Smooth muscle cell (in vitro differentiated cells): ENCODE measurements at regions not wholly inside any gene's neighbourhood (a gene's known extent, or its start where the extent isn't known, plus 50 kb on each side); places are given as distances from the start of the nearest gene placed in this dataset.

Source experiments
- DNase-seq: peaks from one replicate; lab custom pipeline; 2025; ENCODE audit not compliant: unreplicated experiment; lab: John Stamatoyannopoulos, UW
- H2AFZ ChIP-seq: fragments of 200-600 bp; sonication (generic); 2 replicates; pipeline ENCODE4 v1.6.0; 2016; ENCODE audit warnings: antibody characterized with exemption, low read depth, mild to moderate bottlenecking
- H3F3A ChIP-seq: fragments of 200-600 bp; sonication (generic); 2 replicates; pipeline ENCODE4 v1.6.0; 2017; ENCODE audit warnings: antibody characterized with exemption, low read depth
- H3K27ac ChIP-seq: fragments of 200-600 bp; sonication (generic); 2 replicates; pipeline ENCODE4 v1.5.1; 2016; ENCODE audit warnings: low read depth, mild to moderate bottlenecking
- H3K27me3 ChIP-seq: fragments of 200-600 bp; sonication (generic); 2 replicates; pipeline ENCODE4 v1.6.1; 2016; ENCODE audit warnings: low read depth, mild to moderate bottlenecking
- H3K36me3 ChIP-seq: fragments of 200-600 bp; sonication (generic); 2 replicates; pipeline ENCODE4 v1.5.1; 2016; ENCODE audit warnings: low read depth
- H3K4me1 ChIP-seq: fragments of 200-600 bp; sonication (generic); 2 replicates; pipeline ENCODE4 v1.5.1; 2016; ENCODE audit warnings: low read depth
- H3K4me2 ChIP-seq: fragments of 200-600 bp; sonication (generic); 2 replicates; pipeline ENCODE4 v1.6.0; 2016; ENCODE audit warnings: mild to moderate bottlenecking
- H3K4me3 ChIP-seq: fragments of 200-600 bp; sonication (generic); 2 replicates; pipeline ENCODE4 v1.5.1; 2016; ENCODE audit warnings: mild to moderate bottlenecking
- H3K79me2 ChIP-seq: fragments of 200-600 bp; sonication (generic); 2 replicates; pipeline ENCODE4 v1.6.0; 2016; ENCODE audit warnings: low read depth, mild to moderate bottlenecking
- H3K9ac ChIP-seq: fragments of 200-600 bp; sonication (generic); 2 replicates; pipeline ENCODE4 v1.6.0; 2016; ENCODE audit warnings: low read depth
- H3K9me3 ChIP-seq: fragments of 200-600 bp; sonication (generic); replicated peaks from 2 replicates; pipeline ENCODE4 v1.5.1; 2016; ENCODE audit warnings: low read depth
- H4K20me1 ChIP-seq: fragments of 200-600 bp; sonication (generic); 2 replicates; pipeline ENCODE4 v1.6.0; 2016; ENCODE audit warnings: low read depth
- WGBS: methylation state at CpG from one replicate; pipeline ENCODE4 v1.1.7; 2016; ENCODE audit warnings: low lambda C conversion rate; 5-methylcytosine and 5-hydroxymethylcytosine counted together
- TF ChIP-seq, protein P1 (sequence below): fragments of 200-600 bp; sonication (generic); IDR thresholded peaks from 2 replicates; pipeline ENCODE4 v1.5.1; 2017; ENCODE audit warnings: borderline replicate concordance, mild to moderate bottlenecking, antibody characterized with exemption; ENCODE audit not compliant: insufficient read depth, poor library complexity, severe bottlenecking

DNA sequence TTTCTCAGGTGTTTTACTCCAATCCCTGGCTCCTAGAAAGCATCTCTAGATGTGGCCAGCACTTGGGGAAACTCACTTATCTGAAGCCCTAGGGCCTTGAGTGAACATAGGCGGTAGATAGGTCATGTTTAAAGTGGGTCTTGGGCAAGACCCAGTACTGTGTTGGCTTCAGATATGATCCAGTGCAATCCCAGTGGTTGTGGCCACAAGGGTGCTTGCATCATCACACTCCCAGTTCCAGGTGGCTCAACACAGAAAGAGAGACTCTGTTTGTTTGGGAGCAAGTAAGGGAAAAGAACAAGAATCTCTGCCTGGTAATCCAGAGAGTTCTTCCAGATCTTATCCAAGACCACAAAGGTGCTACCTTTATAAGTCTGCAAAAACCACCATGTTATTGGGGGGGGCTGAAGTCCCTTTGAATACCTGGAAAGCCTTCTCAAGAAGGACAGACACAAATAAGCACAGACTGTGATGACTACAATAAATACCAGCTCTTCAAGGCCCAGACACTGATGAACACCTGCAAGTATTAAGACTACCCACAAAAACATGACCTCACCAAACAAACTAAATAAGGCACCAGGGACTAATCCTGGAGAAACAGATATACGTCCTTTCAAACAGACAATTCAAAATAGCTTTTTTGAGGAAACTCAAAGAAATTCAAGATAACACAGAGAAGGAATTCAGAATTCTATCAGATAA, 114.7 kb downstream of the LURAP1L start:
- Histone ChIP-seq H3K27ac (peak overlapping the region; percentile 12), H3K36me3 (peaks cover 7% of the 10 kb centered on the region), H3K27me3 (no peaks in the 10 kb centered on the region), H3K4me3 (no peak overlapping the region), H3K9ac (no peak overlapping the region), H3K9me3 (peaks cover 12% of the 10 kb centered on the region), H3F3A (no peaks in the 10 kb centered on the region), H4K20me1 (no peaks in the 10 kb centered on the region), H2AFZ (no peak overlapping the region), H3K4me1 (no peaks in the 10 kb centered on the region), H3K79me2 (no peaks in the 10 kb centered on the region), H3K4me2 (no peak overlapping the region)
- DNase-seq, result no peak
- 80% methylated on average over 2 of the region's 2 CpGs for WGBS
- TF ChIP-seq, protein P1, sequence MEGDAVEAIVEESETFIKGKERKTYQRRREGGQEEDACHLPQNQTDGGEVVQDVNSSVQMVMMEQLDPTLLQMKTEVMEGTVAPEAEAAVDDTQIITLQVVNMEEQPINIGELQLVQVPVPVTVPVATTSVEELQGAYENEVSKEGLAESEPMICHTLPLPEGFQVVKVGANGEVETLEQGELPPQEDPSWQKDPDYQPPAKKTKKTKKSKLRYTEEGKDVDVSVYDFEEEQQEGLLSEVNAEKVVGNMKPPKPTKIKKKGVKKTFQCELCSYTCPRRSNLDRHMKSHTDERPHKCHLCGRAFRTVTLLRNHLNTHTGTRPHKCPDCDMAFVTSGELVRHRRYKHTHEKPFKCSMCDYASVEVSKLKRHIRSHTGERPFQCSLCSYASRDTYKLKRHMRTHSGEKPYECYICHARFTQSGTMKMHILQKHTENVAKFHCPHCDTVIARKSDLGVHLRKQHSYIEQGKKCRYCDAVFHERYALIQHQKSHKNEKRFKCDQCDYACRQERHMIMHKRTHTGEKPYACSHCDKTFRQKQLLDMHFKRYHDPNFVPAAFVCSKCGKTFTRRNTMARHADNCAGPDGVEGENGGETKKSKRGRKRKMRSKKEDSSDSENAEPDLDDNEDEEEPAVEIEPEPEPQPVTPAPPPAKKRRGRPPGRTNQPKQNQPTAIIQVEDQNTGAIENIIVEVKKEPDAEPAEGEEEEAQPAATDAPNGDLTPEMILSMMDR, result no peak

DNA sequence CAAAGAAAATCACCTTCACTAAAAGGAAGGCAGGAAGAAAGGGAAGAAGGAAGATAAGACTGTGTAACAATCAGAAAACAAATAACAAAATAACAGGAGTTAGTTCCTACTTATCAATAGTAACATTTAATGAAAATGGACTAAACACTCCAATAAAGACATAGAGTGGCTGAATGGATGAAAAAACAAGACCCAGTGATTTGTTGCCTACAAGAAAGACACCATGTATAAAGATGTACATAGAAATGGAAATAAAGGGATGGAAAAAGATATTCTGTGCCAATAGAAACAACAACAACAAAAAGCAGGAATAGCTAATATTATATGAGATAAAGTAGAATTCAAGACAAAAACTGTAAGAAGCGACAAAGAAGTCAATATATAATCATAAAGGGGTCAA, 116.8 kb downstream of the LURAP1L start:
- Histone ChIP-seq H3K79me2 (no peaks in the 10 kb centered on the region), H3K27me3 (no peaks in the 10 kb centered on the region), H3K4me3 (no peak overlapping the region), H3K4me2 (no peak overlapping the region), H3K36me3 (peaks cover 7% of the 10 kb centered on the region), H3K9ac (no peak overlapping the region), H3F3A (no peaks in the 10 kb centered on the region), H3K27ac (no peak overlapping the region), H4K20me1 (no peaks in the 10 kb centered on the region), H3K9me3 (peaks cover 12% of the 10 kb centered on the region), H2AFZ (no peak overlapping the region), H3K4me1 (no peaks in the 10 kb centered on the region)
- TF ChIP-seq, protein P1, result no peak
- DNase-seq, result no peak
- WGBS, result 97% methylated on average over 1 of the region's 1 CpG

DNA sequence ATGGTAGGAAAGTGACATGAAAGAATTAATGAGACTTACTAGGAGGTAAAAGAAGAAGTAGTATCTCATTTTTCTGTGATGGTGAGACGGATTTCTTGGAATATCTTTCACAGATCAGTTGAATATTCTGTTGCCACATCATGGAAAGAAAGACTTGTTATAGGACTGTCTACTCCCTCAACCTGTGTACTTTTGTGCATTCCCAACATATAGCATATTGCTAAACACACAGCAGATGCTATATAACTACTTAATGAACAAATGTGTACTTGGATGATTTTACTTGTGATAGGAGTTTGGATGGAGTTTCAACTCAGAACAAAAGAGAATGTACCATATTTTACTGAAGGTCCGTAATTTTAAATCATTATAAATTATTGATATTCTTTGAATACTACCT, 128.5 kb downstream of the LURAP1L start:
- Histone ChIP-seq H4K20me1 (no peaks in the 10 kb centered on the region), H3K9ac (no peak overlapping the region), H3K27ac (no peak overlapping the region), H3K36me3 (no peaks in the 10 kb centered on the region), H3K79me2 (no peaks in the 10 kb centered on the region), H3K9me3 (peaks cover 5% of the 10 kb centered on the region), H3K27me3 (no peaks in the 10 kb centered on the region), H2AFZ (no peak overlapping the region), H3K4me1 (no peaks in the 10 kb centered on the region), H3K4me3 (no peak overlapping the region), H3K4me2 (no peak overlapping the region), H3F3A (no peaks in the 10 kb centered on the region)
- DNase-seq, result no peak
- WGBS, result 91% methylated on average over 2 of the region's 2 CpGs
- TF ChIP-seq, protein P1, result no peak
